Keratinocyte (primary cell): ENCODE measurements at regions not wholly inside any gene's neighbourhood (a gene's known extent, or its start where the extent isn't known, plus 50 kb on each side); places are given as distances from the start of the nearest gene placed in this dataset.

Experiments used
- DNase-seq: peaks from one replicate; pipeline ENCODE4 v3.0.0-alpha.2; 2011; ENCODE audit warnings: low read depth, missing footprints, low spot score
- FAIRE-seq: peaks from 2 replicates; lab custom pipeline; 2011; peaks lifted over from hg19 to GRCh38; lab: Jason Lieb, UNC
- H2AFZ ChIP-seq: 2 replicates; pipeline ENCODE4 v1.6.0; 2012; ENCODE audit warnings: low read length, control low read depth, inconsistent platforms; ENCODE audit not compliant: control insufficient read depth
- H3K27ac ChIP-seq: 2 replicates; pipeline ENCODE4 v1.5.1; 2011; ENCODE audit warnings: low read length; ENCODE audit not compliant: control insufficient read depth, insufficient read depth
- H3K27me3 ChIP-seq: 3 replicates; pipeline ENCODE4 v1.6.0; 2011; ENCODE audit warnings: low read length; ENCODE audit not compliant: control insufficient read depth, insufficient read depth; ENCODE audit errors: extremely low read depth
- H3K36me3 ChIP-seq, 2 experiments: 2 replicates in 1 of 2; 3 replicates in 1 of 2; pipeline ENCODE4 v1.5.1; 2011; ENCODE audit warnings: low read length in 2 of 2, mild to moderate bottlenecking in 1 of 2; ENCODE audit not compliant: control insufficient read depth in 2 of 2, insufficient read depth in 2 of 2; ENCODE audit errors: extremely low read depth in 1 of 2
- H3K4me1 ChIP-seq: 3 replicates; pipeline ENCODE4 v1.5.1; 2011; ENCODE audit warnings: low read length; ENCODE audit not compliant: control insufficient read depth, insufficient read depth; ENCODE audit errors: extremely low read depth
- H3K4me2 ChIP-seq: 3 replicates; pipeline ENCODE4 v1.6.0; 2011; ENCODE audit warnings: low read depth, low read length; ENCODE audit not compliant: control insufficient read depth, insufficient read depth; ENCODE audit errors: extremely low read depth
- H3K4me3 ChIP-seq, 3 experiments: fragments of 200-600 bp in 1 of 3; sonication (generic) in 1 of 3; 2 replicates in 2 of 3; 3 replicates in 1 of 3; pipeline ENCODE4 v1.5.1; 2011 to 2016; ENCODE audit warnings: low read length in 3 of 3, mild to moderate bottlenecking in 3 of 3, control low read depth in 2 of 3, inconsistent platforms in 1 of 3, low read depth in 1 of 3, mixed read lengths in 1 of 3, mixed run types in 1 of 3, moderate library complexity in 1 of 3; ENCODE audit not compliant: control insufficient read depth in 2 of 3, insufficient read depth in 2 of 3; ENCODE audit errors: extremely low read depth in 1 of 3
- H3K79me2 ChIP-seq: 2 replicates; pipeline ENCODE4 v1.6.0; 2012; ENCODE audit warnings: low read length; ENCODE audit not compliant: control insufficient read depth, insufficient read depth
- H3K9ac ChIP-seq: 3 replicates; pipeline ENCODE4 v1.6.0; 2011; ENCODE audit warnings: low read length; ENCODE audit not compliant: control insufficient read depth, insufficient read depth; ENCODE audit errors: extremely low read depth
- H3K9me1 ChIP-seq: 3 replicates; pipeline ENCODE4 v1.6.0; 2011; ENCODE audit warnings: low read length; ENCODE audit not compliant: control insufficient read depth, insufficient read depth; ENCODE audit errors: extremely low read depth
- H3K9me3 ChIP-seq: 2 replicates; pipeline ENCODE4 v1.5.1; 2012; ENCODE audit warnings: low read depth, low read length; ENCODE audit not compliant: control insufficient read depth
- H4K20me1 ChIP-seq: 3 replicates; pipeline ENCODE4 v1.6.0; 2011; ENCODE audit warnings: low read length; ENCODE audit not compliant: control insufficient read depth, insufficient read depth; ENCODE audit errors: extremely low read depth
- EZH2 ChIP-seq: IDR thresholded peaks from one replicate; pipeline ENCODE4 v1.6.1; 2012; ENCODE audit warnings: inconsistent platforms, mild to moderate bottlenecking, low read length, moderate library complexity
- dilution Hi-C: fragments of 300-500 bp; cut with MboI; formaldehyde crosslinking; loops from one replicate; pipeline ENCODE4 v1.7.0; 2020; ENCODE audit warnings: low sequenced_read_pairs; ENCODE audit not compliant: extremely low pct_ligation_motif_present
- TF ChIP-seq, protein P1 (sequence below), 3 experiments: IDR thresholded peaks in 1 of 3; conservative IDR thresholded peaks in 1 of 3; optimal IDR thresholded peaks in 1 of 3; 2 replicates in 2 of 3; 3 replicates in 1 of 3; pipeline versions ENCODE3 to v1.5.1; 2011; ENCODE audit warnings: low read length in 3 of 3, mild to moderate bottlenecking in 3 of 3, moderate library complexity in 2 of 3, control low read depth in 1 of 3, inconsistent platforms in 1 of 3; ENCODE audit not compliant: insufficient read depth in 2 of 3; ENCODE audit errors: extremely low read depth in 1 of 3

DNA sequence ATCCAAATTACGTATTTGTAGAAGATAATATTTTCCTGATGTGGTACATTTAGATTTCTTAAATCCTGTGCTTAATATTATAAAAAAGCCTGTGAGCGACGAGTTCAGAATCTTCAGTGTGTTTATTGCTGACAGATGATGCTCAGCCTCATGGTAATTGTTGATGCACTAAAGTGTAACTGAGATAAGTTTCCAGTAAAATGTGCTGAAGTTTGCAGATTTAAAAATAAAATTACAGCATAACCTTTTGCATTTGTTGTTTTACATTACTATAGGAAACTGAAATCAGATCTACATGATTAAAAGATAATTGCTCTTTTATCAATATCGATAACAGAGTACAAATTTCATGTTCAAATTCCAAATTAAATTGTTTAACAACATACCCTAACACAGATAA, 307.6 kb downstream of the FIGN start:
- TF ChIP-seq EZH2: no peak
- TF ChIP-seq, protein P1, sequence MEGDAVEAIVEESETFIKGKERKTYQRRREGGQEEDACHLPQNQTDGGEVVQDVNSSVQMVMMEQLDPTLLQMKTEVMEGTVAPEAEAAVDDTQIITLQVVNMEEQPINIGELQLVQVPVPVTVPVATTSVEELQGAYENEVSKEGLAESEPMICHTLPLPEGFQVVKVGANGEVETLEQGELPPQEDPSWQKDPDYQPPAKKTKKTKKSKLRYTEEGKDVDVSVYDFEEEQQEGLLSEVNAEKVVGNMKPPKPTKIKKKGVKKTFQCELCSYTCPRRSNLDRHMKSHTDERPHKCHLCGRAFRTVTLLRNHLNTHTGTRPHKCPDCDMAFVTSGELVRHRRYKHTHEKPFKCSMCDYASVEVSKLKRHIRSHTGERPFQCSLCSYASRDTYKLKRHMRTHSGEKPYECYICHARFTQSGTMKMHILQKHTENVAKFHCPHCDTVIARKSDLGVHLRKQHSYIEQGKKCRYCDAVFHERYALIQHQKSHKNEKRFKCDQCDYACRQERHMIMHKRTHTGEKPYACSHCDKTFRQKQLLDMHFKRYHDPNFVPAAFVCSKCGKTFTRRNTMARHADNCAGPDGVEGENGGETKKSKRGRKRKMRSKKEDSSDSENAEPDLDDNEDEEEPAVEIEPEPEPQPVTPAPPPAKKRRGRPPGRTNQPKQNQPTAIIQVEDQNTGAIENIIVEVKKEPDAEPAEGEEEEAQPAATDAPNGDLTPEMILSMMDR (optimal IDR thresholded peaks at IDR 0.05 in 1 of 3, IDR thresholded peaks at IDR 0.05 in 1 of 3, conservative IDR thresholded peaks at IDR 0.05 in 1 of 3; ENCODE audit: extremely low read depth in 1 of 3, insufficient read depth in 2 of 3, low read length in 3 of 3): no peak
- H3K79me2 ChIP-seq: no peaks in the 10 kb centered on the region
- dilution Hi-C loops: no loop called here
- H3K36me3 ChIP-seq: no peaks in the 10 kb centered on the region
- no peaks in the 10 kb centered on the region for H3K4me1 ChIP-seq
- no peak overlapping the region for H3K4me2 ChIP-seq
- DNase-seq: no peak
- H3K27me3 ChIP-seq: no peaks in the 10 kb centered on the region
- no peaks in the 10 kb centered on the region for H3K9me1 ChIP-seq
- H3K9ac ChIP-seq: no peak overlapping the region
- no peak overlapping the region for H3K27ac ChIP-seq
- H3K9me3 ChIP-seq: no peaks in the 10 kb centered on the region
- H2AFZ ChIP-seq: no peak overlapping the region
- H4K20me1 ChIP-seq: no peaks in the 10 kb centered on the region
- no peak overlapping the region for H3K4me3 ChIP-seq
- no peak for FAIRE-seq

DNA sequence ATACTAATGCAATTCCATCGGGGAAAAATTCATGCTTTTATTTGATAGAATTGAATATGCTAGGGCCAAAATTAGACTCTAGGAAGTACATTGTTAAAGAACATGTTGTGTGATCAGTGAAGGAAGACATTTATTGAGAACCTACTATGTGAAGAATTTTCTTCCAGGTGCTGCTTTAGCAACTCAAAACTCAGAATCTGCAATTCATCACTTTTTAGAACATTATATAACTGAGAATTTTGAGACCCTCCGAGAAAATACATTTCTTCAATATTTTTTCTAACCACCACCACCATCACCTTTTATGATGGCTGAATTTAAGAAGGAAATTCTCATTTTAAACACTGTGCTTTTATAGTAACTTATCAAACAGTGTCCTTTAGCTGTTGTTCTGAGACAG, 315.2 kb downstream of the FIGN start:
- Histone ChIP-seq H2AFZ (no peak overlapping the region), H3K27me3 (no peaks in the 10 kb centered on the region), H3K9me3 (no peaks in the 10 kb centered on the region), H3K9me1 (no peaks in the 10 kb centered on the region), H3K36me3 (no peaks in the 10 kb centered on the region), H3K79me2 (no peaks in the 10 kb centered on the region), H3K4me1 (no peaks in the 10 kb centered on the region), H3K4me3 (no peak overlapping the region), H3K4me2 (no peak overlapping the region), H3K27ac (no peak overlapping the region), H3K9ac (no peak overlapping the region), H4K20me1 (no peaks in the 10 kb centered on the region)
- no peak for FAIRE-seq
- TF ChIP-seq, protein P1 (optimal IDR thresholded peaks at IDR 0.05 in 1 of 3, IDR thresholded peaks at IDR 0.05 in 1 of 3, conservative IDR thresholded peaks at IDR 0.05 in 1 of 3; ENCODE audit: extremely low read depth in 1 of 3, insufficient read depth in 2 of 3, low read length in 3 of 3): no peak
- no peak for TF ChIP-seq EZH2
- dilution Hi-C loops: no loop called here
- DNase-seq: no peak
